ENCODE measurements at regions not wholly inside any gene's neighbourhood (a gene's known extent, or its start where the extent isn't known, plus 50 kb on each side); places are given as distances from the start of the nearest gene placed in this dataset.

DNA sequence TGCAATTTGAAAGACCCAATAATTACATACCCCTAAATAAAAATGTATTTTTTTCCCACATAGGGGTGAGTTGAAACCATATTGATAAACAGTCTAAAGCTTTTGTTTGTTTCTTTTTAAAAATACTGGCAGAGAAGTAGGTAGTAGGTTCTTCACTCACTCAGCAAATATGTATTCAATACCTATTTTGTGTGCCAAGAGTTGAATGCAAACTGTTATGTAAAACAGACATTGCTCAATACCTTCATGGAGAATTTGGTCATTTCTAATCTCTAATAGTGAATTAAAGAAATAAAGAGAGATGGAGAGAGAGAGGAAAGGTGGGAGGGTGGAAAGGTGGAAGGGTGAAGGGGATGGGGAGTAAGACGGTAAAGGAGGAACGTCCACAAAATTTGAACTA lies 589.9 kb upstream of the GNPDA2 start:
- DNase-seq (ENCODE audit: low read depth): no peak
- Mint-ChIP-seq H3K4me1 (ENCODE audit: low read depth, unreplicated experiment) (no peaks in the 10 kb centered on the region), H3K27me3 (ENCODE audit: low read depth, unreplicated experiment) (no peaks in the 10 kb centered on the region), H3K36me3 (ENCODE audit: low read depth, unreplicated experiment) (no peaks in the 10 kb centered on the region), H3K9me3 (ENCODE audit: unreplicated experiment) (peaks cover 4% of the 10 kb centered on the region), H3K27ac (ENCODE audit: unreplicated experiment) (no peak overlapping the region), H3K4me3 (ENCODE audit: unreplicated experiment) (no peak overlapping the region)
- Histone ChIP-seq H2AFZ (ENCODE audit: low read depth, low read length) (no peak overlapping the region), H3K36me3 (ENCODE audit: insufficient read depth, low read length) (no peaks in the 10 kb centered on the region), H3K4me1 (ENCODE audit: insufficient read depth, low read length) (no peaks in the 10 kb centered on the region), H3K9me3 (ENCODE audit: insufficient read depth, low read depth, low read length) (no peaks in the 10 kb centered on the region), H3K9ac (ENCODE audit: low read length) (no peak overlapping the region), H3K79me2 (ENCODE audit: insufficient read depth, low read length) (no peaks in the 10 kb centered on the region), H3K4me2 (ENCODE audit: low read length) (no peak overlapping the region), H4K20me1 (ENCODE audit: insufficient read depth, low read length) (no peaks in the 10 kb centered on the region), H3K27ac (ENCODE audit: low read depth, low read length) (no peak overlapping the region), H3K4me3 (ENCODE audit: insufficient read depth, low read depth, low read length) (no peak overlapping the region), H3K27me3 (ENCODE audit: insufficient read depth, low read length) (no peaks in the 10 kb centered on the region)
- FAIRE-seq: no peak
- no peak for TF ChIP-seq EZH2 (IDR thresholded peaks at IDR 0.05; ENCODE audit: insufficient read depth, low read length)
- TF ChIP-seq, protein P1, sequence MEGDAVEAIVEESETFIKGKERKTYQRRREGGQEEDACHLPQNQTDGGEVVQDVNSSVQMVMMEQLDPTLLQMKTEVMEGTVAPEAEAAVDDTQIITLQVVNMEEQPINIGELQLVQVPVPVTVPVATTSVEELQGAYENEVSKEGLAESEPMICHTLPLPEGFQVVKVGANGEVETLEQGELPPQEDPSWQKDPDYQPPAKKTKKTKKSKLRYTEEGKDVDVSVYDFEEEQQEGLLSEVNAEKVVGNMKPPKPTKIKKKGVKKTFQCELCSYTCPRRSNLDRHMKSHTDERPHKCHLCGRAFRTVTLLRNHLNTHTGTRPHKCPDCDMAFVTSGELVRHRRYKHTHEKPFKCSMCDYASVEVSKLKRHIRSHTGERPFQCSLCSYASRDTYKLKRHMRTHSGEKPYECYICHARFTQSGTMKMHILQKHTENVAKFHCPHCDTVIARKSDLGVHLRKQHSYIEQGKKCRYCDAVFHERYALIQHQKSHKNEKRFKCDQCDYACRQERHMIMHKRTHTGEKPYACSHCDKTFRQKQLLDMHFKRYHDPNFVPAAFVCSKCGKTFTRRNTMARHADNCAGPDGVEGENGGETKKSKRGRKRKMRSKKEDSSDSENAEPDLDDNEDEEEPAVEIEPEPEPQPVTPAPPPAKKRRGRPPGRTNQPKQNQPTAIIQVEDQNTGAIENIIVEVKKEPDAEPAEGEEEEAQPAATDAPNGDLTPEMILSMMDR (IDR thresholded peaks at IDR 0.05; ENCODE audit: insufficient read depth, low read depth, low read length): no peak

- Histone ChIP-seq H3K9ac (ENCODE audit: low read length) (no peak overlapping the region), H3K79me2 (ENCODE audit: insufficient read depth, low read length) (no peaks in the 10 kb centered on the region), H3K4me2 (ENCODE audit: low read length) (no peak overlapping the region), H4K20me1 (ENCODE audit: insufficient read depth, low read length) (no peaks in the 10 kb centered on the region), H3K4me3 (ENCODE audit: insufficient read depth, low read depth, low read length) (no peak overlapping the region), H3K27me3 (ENCODE audit: insufficient read depth, low read length) (no peaks in the 10 kb centered on the region), H3K27ac (ENCODE audit: low read depth, low read length) (no peak overlapping the region), H3K9me3 (ENCODE audit: insufficient read depth, low read depth, low read length) (no peaks in the 10 kb centered on the region), H3K4me1 (ENCODE audit: insufficient read depth, low read length) (no peaks in the 10 kb centered on the region), H2AFZ (ENCODE audit: low read depth, low read length) (no peak overlapping the region), H3K36me3 (ENCODE audit: insufficient read depth, low read length) (no peaks in the 10 kb centered on the region)
- H3K4me1 Mint-ChIP-seq (ENCODE audit: low read depth, unreplicated experiment): no peaks in the 10 kb centered on the region
- H3K27ac Mint-ChIP-seq (ENCODE audit: unreplicated experiment): no peak overlapping the region
- FAIRE-seq (no peak), DNase-seq (ENCODE audit: low read depth) (no peak)
- H3K36me3 Mint-ChIP-seq (ENCODE audit: low read depth, unreplicated experiment): no peaks in the 10 kb centered on the region
- TF ChIP-seq EZH2 (IDR thresholded peaks at IDR 0.05; ENCODE audit: insufficient read depth, low read length): no peak
- TF ChIP-seq, protein P1 (IDR thresholded peaks at IDR 0.05; ENCODE audit: insufficient read depth, low read depth, low read length): no peak
- H3K9me3 Mint-ChIP-seq (ENCODE audit: unreplicated experiment): no peaks in the 10 kb centered on the region
- H3K4me3 Mint-ChIP-seq (ENCODE audit: unreplicated experiment): no peak overlapping the region
- no peaks in the 10 kb centered on the region for H3K27me3 Mint-ChIP-seq (ENCODE audit: low read depth, unreplicated experiment)
These were observed 576.5 kb upstream of the GNPDA2 start for GRCh38 chr4:45302828-45303227.

GRCh38 chr4:45294464-45294863 lies 568.1 kb upstream of the GNPDA2 start:
- no peak for TF ChIP-seq EZH2 (IDR thresholded peaks at IDR 0.05; ENCODE audit: insufficient read depth, low read length)
- TF ChIP-seq, protein P1 (IDR thresholded peaks at IDR 0.05; ENCODE audit: insufficient read depth, low read depth, low read length): no peak
- Histone ChIP-seq H3K79me2 (ENCODE audit: insufficient read depth, low read length) (no peaks in the 10 kb centered on the region), H3K9ac (ENCODE audit: low read length) (no peak overlapping the region), H4K20me1 (ENCODE audit: insufficient read depth, low read length) (no peaks in the 10 kb centered on the region), H3K27ac (ENCODE audit: low read depth, low read length) (no peak overlapping the region), H3K4me2 (ENCODE audit: low read length) (no peak overlapping the region), H3K27me3 (ENCODE audit: insufficient read depth, low read length) (no peaks in the 10 kb centered on the region), H3K36me3 (ENCODE audit: insufficient read depth, low read length) (no peaks in the 10 kb centered on the region), H2AFZ (ENCODE audit: low read depth, low read length) (no peak overlapping the region), H3K4me1 (ENCODE audit: insufficient read depth, low read length) (no peaks in the 10 kb centered on the region), H3K4me3 (ENCODE audit: insufficient read depth, low read depth, low read length) (no peak overlapping the region), H3K9me3 (ENCODE audit: insufficient read depth, low read depth, low read length) (no peaks in the 10 kb centered on the region)
- FAIRE-seq (no peak), DNase-seq (ENCODE audit: low read depth) (no peak)
- H3K4me3 Mint-ChIP-seq (ENCODE audit: unreplicated experiment): no peak overlapping the region
- H3K4me1 Mint-ChIP-seq (ENCODE audit: low read depth, unreplicated experiment): no peaks in the 10 kb centered on the region
- H3K27me3 Mint-ChIP-seq (ENCODE audit: low read depth, unreplicated experiment): no peaks in the 10 kb centered on the region
- H3K36me3 Mint-ChIP-seq (ENCODE audit: low read depth, unreplicated experiment): no peaks in the 10 kb centered on the region
- peaks cover 9% of the 10 kb centered on the region for H3K9me3 Mint-ChIP-seq (ENCODE audit: unreplicated experiment)
- no peak overlapping the region for H3K27ac Mint-ChIP-seq (ENCODE audit: unreplicated experiment)

Data from astrocyte (in vitro differentiated cells and primary cell).